ENCODE measurements at regions not wholly inside any gene's neighbourhood (a gene's known extent, or its start where the extent isn't known, plus 50 kb on each side); places are given as distances from the start of the nearest gene placed in this dataset.

GRCh38 chr10:83801983-83802382, 337.3 kb upstream of the GHITM start:
- DNase-seq = no peak

DNA sequence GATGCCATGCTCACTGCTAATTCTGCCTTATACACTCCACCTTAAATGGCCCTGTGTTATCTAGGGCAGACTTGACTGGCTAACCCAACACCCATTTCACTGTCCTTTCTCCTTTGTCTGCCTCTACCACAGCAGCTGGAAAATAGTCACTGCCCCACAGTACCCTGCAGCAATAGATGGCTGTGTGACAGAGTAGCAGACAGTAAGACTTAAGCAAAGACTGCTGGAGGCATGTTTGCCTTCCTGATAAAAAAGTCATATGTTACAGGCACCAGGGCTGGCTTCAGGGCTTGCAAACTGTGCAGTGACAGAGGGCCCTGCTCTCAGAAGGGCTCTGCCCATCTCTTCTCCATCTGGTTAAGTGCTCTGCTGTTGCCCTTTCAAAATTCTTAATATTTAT, 332.6 kb upstream of the GHITM start:
- no peak for DNase-seq

- DNase-seq = no peak
Observed at GRCh38 chr10:83809001-83809400, 330.3 kb upstream of the GHITM start.

DNA sequence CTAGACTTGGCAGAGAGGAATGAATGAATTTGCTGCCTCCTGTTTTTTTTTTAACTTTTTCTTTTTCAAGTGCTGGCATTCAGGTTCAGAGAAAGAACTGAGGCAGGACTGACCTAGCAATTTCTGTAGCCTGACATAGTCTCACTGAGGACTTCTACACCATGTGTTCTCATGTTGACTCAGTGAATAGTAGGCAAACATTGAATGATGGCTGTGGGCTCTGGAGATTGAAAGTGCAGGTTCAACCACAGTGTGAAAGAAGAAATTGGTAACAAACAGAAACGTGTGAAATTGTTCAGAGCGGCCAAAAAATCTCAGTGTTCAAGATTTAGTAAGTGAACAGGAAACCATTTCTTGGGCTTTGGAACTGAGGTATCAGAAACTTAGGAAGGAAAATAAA, 322.4 kb upstream of the GHITM start:
- DNase-seq = no peak

DNA sequence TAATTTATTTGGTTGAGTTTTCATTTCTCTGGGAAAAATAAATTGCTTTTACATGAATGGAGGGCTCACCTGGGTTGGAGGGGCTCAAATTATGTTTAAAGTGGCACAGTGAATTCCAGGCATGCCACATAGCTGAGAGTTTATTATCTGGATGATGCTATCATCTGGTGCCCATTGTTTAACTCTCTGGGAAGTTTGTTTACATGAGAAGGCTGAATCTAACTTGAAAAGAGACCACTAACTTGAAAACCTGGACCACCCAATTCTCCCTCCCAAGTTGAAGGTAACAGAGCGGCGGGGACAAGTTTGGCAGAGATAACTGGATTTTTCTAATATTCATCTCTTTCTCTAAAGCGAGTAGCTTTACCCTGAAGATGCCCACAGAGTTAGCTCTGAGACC, 321.5 kb upstream of the GHITM start:
- DNase-seq = no peak

GRCh38 chr10:83819609-83820008, 319.7 kb upstream of the GHITM start:
- no peak for DNase-seq

- DNase-seq = no peak
Observed at GRCh38 chr10:83820033-83820432, 319.3 kb upstream of the GHITM start.

DNA sequence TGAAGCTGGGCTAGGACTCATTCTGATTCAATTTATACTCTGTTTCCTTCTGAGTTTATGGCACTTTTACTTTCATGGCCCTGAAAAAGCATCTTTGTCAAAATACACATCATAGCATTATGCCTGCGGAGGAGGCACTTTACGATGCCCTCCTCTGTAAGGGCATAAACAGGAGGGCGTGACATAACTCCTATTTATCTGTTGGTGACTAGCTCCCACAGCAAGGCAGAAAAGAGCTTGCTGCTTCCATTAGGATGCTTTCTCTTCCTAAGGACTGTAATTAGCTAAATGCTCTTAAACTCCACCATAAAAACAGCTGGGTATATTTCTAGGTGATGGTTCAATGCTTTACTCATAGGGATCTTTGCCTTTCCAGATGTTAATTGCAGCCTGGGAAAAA, 315.2 kb upstream of the GHITM start:
- no peak for DNase-seq

DNA sequence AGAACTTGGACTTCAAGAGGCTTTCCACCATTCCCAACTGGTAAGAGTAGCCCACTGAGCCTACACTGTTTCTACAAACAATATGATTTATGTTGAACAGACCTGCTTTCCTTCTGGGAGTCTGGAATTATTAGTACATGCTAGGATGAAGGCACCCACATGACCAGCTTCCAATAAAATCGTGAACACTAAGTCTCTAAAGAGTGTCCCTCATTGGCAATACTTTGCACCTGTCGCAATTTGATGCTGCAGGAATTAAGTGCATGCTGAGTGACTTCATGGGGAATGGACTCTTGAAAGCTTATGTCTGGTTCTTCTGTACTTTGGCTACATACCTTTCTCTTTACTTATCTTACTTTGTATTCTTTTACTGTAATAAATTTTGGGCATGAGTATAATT, 305.2 kb upstream of the GHITM start:
- no peak for DNase-seq

DNA sequence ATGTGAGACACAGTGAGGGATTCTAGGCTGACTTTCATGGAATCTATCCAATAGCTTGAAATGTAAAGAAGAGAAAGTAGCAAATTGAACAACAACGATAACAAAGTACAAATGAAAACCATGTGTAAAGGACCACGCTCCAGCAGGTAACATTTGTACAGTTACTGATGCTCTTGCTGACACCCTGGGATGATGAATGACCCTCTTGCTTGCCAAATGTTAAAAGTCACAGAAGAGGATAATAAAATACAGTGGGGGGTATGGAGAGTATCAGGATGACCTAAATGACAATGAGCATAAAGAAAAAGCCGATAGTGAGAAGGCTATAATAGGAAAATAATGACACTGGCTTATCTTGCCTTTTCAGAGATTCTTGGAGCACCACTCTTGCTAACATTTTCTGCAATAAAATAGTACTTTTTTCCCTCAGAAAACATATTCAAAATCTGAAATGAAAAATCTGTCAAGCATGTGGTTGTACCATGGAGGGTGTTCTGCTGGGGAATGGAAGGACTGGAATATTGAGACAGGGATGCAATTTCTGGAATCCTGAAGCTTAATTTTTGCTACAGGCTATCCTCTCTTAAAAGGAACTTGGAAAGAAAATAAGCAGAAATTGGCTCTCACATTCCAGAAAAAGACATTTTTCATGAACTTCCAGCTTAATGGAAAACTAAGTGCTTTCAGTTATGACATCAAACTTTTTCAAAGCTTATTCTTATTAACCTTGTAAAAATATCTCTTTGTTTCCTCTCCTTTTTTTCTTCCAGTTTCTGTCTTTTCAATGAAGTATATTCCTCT, 303.2 kb upstream of the GHITM start:
- DNase-seq = no peak

DNA sequence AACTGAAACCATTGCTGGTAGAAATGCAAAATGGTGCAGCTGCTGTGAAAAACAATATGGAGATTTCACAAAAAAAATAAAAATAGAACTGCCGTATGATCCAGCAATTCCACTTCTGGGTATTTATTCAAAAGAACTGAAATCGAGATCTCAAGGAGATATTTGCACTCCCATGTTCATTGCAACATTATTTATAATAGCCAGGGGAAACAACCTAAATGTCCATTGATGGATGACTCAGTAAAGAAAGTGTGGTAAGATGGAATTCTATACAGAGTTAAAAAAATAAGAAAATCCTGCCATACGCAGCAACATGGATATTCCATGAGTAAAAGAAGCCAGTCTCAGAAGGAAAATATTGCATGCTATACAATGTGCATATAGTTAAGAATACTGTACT, 290.6 kb upstream of the GHITM start:
- no peak for DNase-seq

- no peak for DNase-seq
Observed at GRCh38 chr10:83849150-83849549, 290.2 kb upstream of the GHITM start.

DNA sequence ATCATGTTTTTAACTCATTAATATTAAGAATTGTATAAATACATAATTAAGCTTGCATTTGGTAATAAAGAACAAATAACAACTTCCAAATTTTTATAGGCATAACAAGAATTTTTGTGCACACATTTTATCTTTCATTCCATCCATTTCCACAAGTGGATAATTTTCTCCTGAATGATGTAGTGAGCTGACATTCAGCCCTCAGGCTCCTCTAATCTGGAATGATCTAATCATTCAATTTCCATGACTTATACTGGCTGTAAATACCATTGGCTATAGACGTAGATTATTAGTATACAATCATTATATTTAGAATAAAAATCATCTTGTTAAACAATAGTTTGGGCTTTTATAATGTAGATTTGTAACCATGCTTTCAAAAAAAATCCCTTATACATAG, 287.2 kb upstream of the GHITM start:
- DNase-seq = no peak

- DNase-seq = peak; percentile 63
Observed at GRCh38 chr10:83862723-83863122, 276.6 kb upstream of the GHITM start.

DNA sequence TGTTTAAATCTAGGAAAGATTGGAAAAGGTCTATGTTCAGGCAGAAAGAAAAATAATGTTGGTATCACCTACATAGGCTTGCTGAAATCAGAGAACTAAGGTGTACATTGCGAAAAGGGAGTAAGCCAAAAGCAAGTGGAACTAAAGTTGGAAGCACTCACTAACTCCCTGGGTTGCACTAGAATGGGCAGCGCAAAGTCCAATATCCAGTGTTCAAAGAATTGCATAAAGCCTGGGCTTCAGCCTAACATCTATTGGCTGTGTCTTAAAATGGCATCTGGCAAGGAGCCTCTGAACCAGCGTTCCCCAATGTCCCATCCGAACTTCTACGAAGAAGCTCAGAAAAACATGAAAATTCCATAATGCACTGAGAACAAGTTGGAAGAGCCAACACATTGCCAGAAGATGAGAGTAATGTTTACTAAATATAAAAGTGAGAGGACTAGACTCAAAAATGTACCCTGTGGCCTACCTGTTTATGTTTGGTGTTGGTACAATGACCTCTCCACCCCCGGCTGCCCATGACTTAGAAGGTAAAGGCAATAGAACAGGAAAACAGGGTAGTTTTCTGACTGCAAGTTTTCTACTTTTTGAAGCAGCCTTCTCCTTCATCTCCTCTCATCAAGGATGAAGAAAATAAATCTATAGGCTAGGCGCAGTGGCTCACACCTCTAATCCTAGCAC, 275.9 kb upstream of the GHITM start:
- no peak for DNase-seq

DNA sequence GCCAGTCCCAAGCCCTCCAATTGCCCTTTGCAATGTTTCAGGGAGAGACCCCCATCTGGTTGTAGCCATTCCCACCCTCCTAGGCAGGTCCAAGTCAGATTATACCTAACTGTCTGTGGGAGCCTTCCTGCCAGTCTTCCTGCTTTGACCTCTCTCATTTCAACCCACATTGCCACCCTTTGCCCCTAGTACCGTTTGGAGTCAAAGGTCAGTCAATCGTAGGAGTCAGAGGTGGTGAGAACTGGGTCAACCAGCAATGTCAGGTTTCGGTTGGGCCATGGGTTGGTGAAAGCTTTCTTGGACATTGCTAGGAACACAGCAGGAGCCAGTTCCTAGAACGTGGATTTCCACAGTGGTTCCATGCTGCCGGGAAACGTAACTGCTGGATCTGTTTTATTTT, 269.4 kb upstream of the GHITM start:
- no peak for DNase-seq

GRCh38 chr10:83871187-83872081, 267.9 kb upstream of the GHITM start:
- peak; percentile 6 for DNase-seq

- DNase-seq = no peak
Observed at GRCh38 chr10:83880252-83880791, 259.0 kb upstream of the GHITM start.

GRCh38 chr10:83881661-83882060, 257.6 kb upstream of the GHITM start:
- DNase-seq = peak; percentile 3

- peak; percentile 53 for DNase-seq
Observed at GRCh38 chr10:83886871-83887270, 252.4 kb upstream of the GHITM start.

DNA sequence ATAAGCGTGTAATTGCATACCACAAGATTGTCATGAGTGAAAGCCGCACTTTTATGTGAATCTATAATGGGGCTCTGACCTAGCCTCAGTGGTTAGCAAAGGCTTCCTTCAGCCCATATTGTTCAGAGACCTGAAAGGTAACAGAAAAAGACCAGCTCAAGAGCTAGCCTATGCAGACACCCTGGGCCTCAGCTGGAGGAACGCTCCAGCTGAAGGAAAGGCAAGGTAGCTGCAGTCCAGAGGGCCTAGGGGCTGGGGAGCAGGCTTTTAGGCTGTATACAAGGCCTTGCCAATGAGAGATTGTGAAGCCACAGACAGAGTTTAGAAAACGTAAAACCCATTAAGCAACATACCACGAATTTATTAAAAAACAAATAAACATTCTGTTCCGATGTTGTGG, 246.6 kb upstream of the GHITM start:
- DNase-seq = no peak

DNA sequence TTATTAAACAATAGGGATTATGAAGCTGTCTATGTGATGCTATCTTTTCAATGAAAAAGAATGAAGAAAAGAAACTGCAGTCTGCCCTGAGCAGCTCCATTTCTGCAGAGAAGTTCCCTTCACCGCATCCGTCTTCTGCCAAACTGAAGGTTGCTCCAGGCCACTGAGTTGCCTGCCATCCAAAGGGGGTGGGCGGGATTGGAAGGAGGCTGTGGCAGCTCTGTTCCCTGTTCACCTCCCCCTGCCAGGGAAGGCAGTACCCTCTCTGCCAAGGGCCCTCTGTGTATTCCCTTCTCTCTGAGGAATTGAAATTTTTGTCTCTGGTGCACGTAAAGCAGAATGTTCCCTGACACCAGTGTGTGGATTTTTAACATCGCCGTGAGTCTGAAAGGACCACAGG, 243.1 kb upstream of the GHITM start:
- DNase-seq = no peak

- no peak for DNase-seq
Observed at GRCh38 chr10:83897626-83898025, 241.7 kb upstream of the GHITM start.
